ENCODE measurements at regions not wholly inside any gene's neighbourhood (a gene's known extent, or its start where the extent isn't known, plus 50 kb on each side); places are given as distances from the start of the nearest gene placed in this dataset.

GRCh38 chr4:124423160-124423559 lies 289.4 kb downstream of the ANKRD50 start:
- CTCF ChIA-PET = no interaction called here
- Mint-ChIP-seq H3K4me1 (ENCODE audit: low read depth) (no peaks in the 10 kb centered on the region), H3K4me3 (no peak overlapping the region), H3K27ac (no peak overlapping the region), H3K9me3 (no peaks in the 10 kb centered on the region), H3K36me3 (no peaks in the 10 kb centered on the region), H3K27me3 (no peaks in the 10 kb centered on the region)
- intact Hi-C loops (cut with micrococcal nuclease) = no loop called here
- no peak for DNase-seq
- POLR2A ChIA-PET = no interaction called here

DNA sequence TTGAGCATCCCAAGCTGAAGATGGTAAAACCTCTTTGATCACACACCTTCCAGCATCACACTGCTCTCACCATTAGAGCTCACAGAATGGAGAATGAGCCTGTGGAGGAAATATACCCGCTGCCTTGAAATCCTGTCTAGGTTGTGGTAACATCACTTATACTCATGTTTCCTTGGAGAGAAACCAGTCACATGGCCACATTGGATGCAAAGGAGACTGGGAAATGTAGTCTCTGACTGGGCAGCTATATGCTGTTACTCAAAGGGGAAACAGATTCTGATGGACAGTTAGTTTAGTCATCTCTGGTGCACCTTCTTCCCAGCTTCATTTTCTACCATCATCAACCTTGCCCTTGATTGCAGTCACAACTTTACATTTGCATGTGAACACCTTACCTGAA lies 286.3 kb downstream of the ANKRD50 start:
- H3K4me3 Mint-ChIP-seq = no peak overlapping the region
- DNase-seq = no peak
- no peaks in the 10 kb centered on the region for H3K9me3 Mint-ChIP-seq
- no peak overlapping the region for H3K27ac Mint-ChIP-seq
- H3K36me3 Mint-ChIP-seq = no peaks in the 10 kb centered on the region
- POLR2A ChIA-PET = no interaction called here
- intact Hi-C loops (cut with micrococcal nuclease) = no loop called here
- no peaks in the 10 kb centered on the region for H3K4me1 Mint-ChIP-seq (ENCODE audit: low read depth)
- H3K27me3 Mint-ChIP-seq = no peaks in the 10 kb centered on the region
- CTCF ChIA-PET = no interaction called here

- ChIA-PET POLR2A (no interaction called here), CTCF (no interaction called here)
- Mint-ChIP-seq H3K27me3 (no peaks in the 10 kb centered on the region), H3K36me3 (no peaks in the 10 kb centered on the region), H3K4me1 (ENCODE audit: low read depth) (no peaks in the 10 kb centered on the region), H3K4me3 (no peak overlapping the region), H3K27ac (no peak overlapping the region), H3K9me3 (no peaks in the 10 kb centered on the region)
- no peak for DNase-seq
- intact Hi-C loops (cut with micrococcal nuclease) = no loop called here
Measured at GRCh38 chr4:124427095-124427767, 285.3 kb downstream of the ANKRD50 start.

GRCh38 chr4:124428648-124429047 lies 283.9 kb downstream of the ANKRD50 start:
- no peaks in the 10 kb centered on the region for H3K4me1 Mint-ChIP-seq (ENCODE audit: low read depth)
- no peaks in the 10 kb centered on the region for H3K36me3 Mint-ChIP-seq
- no peak overlapping the region for H3K27ac Mint-ChIP-seq

DNA sequence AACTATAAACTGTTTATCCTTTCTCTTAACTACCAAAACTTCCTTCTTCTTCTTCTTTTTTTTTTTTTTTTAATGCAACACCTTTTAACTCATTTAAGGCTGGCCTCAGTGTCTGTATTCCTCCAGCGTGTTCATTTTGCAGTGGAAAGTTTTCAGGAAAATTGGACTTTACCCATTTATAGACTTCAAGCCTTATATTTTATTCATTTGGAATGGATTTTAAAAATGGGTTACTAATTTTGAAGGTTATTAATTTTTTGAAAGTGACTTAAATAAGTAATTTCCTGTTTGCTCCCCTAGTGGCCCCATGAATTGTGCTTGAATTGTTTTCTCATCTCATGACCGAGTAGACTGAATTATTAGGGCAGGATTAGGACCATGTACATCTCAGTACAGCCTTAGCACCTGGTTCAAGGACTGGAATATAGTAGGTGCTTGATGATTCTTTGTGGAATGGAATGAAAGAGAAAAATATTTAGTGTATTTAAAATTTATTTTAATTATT lies 282.7 kb downstream of the ANKRD50 start:
- H3K36me3 Mint-ChIP-seq = no peaks in the 10 kb centered on the region
- intact Hi-C loops (cut with micrococcal nuclease) = no loop called here
- no peak overlapping the region for H3K4me3 Mint-ChIP-seq
- H3K9me3 Mint-ChIP-seq = no peaks in the 10 kb centered on the region
- no peak overlapping the region for H3K27ac Mint-ChIP-seq
- CTCF ChIA-PET = no interaction called here
- H3K4me1 Mint-ChIP-seq (ENCODE audit: low read depth) = no peaks in the 10 kb centered on the region
- POLR2A ChIA-PET = no interaction called here
- no peak for DNase-seq
- H3K27me3 Mint-ChIP-seq = no peaks in the 10 kb centered on the region

More at GRCh38 chr4:124428648-124429047, 283.9 kb downstream of the ANKRD50 start:
- no peak for DNase-seq
- ChIA-PET POLR2A (no interaction called here), CTCF (no interaction called here)
- Mint-ChIP-seq H3K9me3 (no peaks in the 10 kb centered on the region), H3K4me3 (no peak overlapping the region), H3K27me3 (no peaks in the 10 kb centered on the region)
- intact Hi-C loops (cut with micrococcal nuclease) = no loop called here

DNA sequence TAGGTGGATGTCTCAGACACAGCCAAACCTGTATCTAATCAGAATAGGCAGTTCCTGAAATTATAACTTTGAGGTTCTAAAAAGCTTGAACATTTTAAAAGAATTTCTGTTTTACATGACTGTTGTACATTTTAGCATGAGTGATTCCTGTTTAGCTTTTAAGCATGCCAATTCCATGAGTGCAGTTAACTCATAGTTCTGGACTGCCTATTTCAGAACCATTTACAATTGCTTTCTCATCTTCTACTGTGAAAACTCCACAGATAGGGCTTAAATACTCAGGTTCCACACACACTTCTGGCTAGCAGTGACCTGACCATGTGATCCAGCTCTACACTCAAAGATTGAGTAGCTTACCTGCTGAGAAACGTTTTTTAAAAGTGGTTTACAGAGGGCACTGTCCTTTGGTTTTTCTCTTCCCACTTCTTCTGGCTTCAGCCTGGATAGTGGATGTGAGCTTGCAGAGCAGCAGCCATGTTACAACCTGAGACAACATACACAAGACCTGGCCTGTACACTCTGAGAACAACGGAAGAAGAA lies 280.8 kb downstream of the ANKRD50 start:
- no peak overlapping the region for H3K4me3 Mint-ChIP-seq
- intact Hi-C loops (cut with micrococcal nuclease) = no loop called here
- no peak overlapping the region for H3K27ac Mint-ChIP-seq
- no peaks in the 10 kb centered on the region for H3K4me1 Mint-ChIP-seq (ENCODE audit: low read depth)
- H3K27me3 Mint-ChIP-seq = no peaks in the 10 kb centered on the region
- DNase-seq = no peak
- no peaks in the 10 kb centered on the region for H3K36me3 Mint-ChIP-seq
- CTCF ChIA-PET = no interaction called here
- no peaks in the 10 kb centered on the region for H3K9me3 Mint-ChIP-seq
- POLR2A ChIA-PET = no interaction called here

GRCh38 chr4:124432500-124432899 lies 280.0 kb downstream of the ANKRD50 start:
- Mint-ChIP-seq H3K27ac (no peak overlapping the region), H3K4me1 (ENCODE audit: low read depth) (no peaks in the 10 kb centered on the region), H3K27me3 (no peaks in the 10 kb centered on the region), H3K4me3 (no peak overlapping the region), H3K9me3 (no peaks in the 10 kb centered on the region), H3K36me3 (no peaks in the 10 kb centered on the region)
- ChIA-PET POLR2A (no interaction called here), CTCF (no interaction called here)
- DNase-seq = no peak
- intact Hi-C loops (cut with micrococcal nuclease) = no loop called here

DNA sequence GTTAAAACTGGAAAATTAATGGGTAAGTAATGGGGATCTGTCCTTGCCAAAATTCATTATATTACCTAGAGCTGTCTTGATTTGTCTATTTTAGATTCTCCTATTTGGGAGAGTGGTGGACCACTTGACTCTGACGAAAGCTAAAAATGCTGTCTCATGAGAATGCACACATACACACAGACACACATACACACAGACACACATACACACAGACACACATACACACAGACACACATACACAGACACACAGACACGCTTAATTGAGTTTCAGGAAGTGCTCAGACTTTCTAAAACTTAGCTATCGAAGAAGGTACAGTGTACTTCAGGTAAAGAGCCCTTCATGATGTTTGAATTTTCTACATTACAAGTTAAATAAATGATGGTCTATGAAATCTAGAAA lies 279.5 kb downstream of the ANKRD50 start:
- H3K36me3 Mint-ChIP-seq = no peaks in the 10 kb centered on the region
- intact Hi-C loops (cut with micrococcal nuclease) = no loop called here
- no peak overlapping the region for H3K4me3 Mint-ChIP-seq
- no peaks in the 10 kb centered on the region for H3K9me3 Mint-ChIP-seq
- ChIA-PET POLR2A (no interaction called here), CTCF (no interaction called here)
- no peak for DNase-seq
- no peaks in the 10 kb centered on the region for H3K4me1 Mint-ChIP-seq (ENCODE audit: low read depth)
- no peak overlapping the region for H3K27ac Mint-ChIP-seq
- H3K27me3 Mint-ChIP-seq = no peaks in the 10 kb centered on the region

DNA sequence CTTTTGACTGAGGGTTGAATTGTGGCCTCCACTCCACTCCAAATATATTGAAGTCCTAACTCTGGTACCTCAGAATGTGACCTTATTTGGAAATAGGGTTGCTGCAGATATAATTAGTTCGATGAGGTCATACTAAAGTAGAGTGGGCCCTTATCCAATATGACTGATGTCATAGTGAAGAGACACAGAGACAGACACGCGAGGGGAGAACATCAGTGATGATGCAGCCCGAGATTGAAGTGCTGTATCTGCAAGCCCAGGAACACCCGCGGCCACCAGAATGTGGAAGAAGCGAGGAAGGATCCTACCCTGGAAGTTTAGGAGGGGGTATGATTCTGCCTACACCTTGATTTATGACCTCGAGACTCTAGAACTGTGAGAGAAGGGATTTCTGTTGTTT lies 279.0 kb downstream of the ANKRD50 start:
- Mint-ChIP-seq H3K36me3 (no peaks in the 10 kb centered on the region), H3K27ac (no peak overlapping the region), H3K27me3 (no peaks in the 10 kb centered on the region), H3K9me3 (no peaks in the 10 kb centered on the region), H3K4me1 (ENCODE audit: low read depth) (no peaks in the 10 kb centered on the region), H3K4me3 (no peak overlapping the region)
- DNase-seq = no peak
- POLR2A ChIA-PET = no interaction called here
- CTCF ChIA-PET = no interaction called here
- intact Hi-C loops (cut with micrococcal nuclease) = no loop called here

GRCh38 chr4:124435274-124435950 lies 277.1 kb downstream of the ANKRD50 start:
- Mint-ChIP-seq H3K9me3 (no peaks in the 10 kb centered on the region), H3K36me3 (no peaks in the 10 kb centered on the region), H3K27ac (no peak overlapping the region), H3K4me3 (no peak overlapping the region), H3K4me1 (ENCODE audit: low read depth) (no peaks in the 10 kb centered on the region), H3K27me3 (no peaks in the 10 kb centered on the region)
- ChIA-PET POLR2A (no interaction called here), CTCF (no interaction called here)
- DNase-seq = no peak
- intact Hi-C loops (cut with micrococcal nuclease) = no loop called here

DNA sequence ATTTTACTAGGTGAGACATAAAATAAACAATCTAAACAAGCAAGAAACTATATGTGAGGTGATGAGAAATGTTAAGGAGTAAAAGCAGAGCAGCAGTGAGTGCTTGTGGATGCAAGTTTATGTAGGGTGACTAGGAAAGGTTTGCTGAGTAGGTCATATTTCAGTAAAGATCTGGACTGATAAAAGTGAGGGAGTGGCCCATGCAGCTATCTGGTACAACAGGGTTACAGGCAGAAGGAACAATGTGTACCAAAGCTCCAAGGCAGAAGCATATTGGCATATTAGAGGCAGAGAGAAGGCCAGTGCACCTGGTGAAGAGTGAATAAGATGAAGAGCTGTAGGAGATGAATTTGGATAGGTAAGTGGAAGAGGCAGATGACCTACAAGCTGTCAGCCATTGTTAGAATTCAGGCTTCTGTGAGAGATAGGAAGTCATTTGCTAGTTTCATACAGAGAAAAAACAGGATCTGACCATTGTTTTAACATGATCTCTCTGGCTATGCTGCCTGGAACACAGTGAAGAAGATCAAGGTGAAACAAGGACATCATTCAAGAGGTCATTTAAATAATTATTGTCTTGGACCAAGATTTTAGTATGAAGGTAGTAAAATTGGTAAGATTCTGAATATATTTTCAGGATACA lies 274.6 kb downstream of the ANKRD50 start:
- DNase-seq = no peak
- no peak overlapping the region for H3K4me3 Mint-ChIP-seq
- ChIA-PET POLR2A (no interaction called here), CTCF (no interaction called here)
- peaks cover 2% of the 10 kb centered on the region for H3K9me3 Mint-ChIP-seq
- H3K4me1 Mint-ChIP-seq (ENCODE audit: low read depth) = no peaks in the 10 kb centered on the region
- intact Hi-C loops (cut with micrococcal nuclease) = no loop called here
- H3K27ac Mint-ChIP-seq = no peak overlapping the region
- no peaks in the 10 kb centered on the region for H3K27me3 Mint-ChIP-seq
- H3K36me3 Mint-ChIP-seq = no peaks in the 10 kb centered on the region

- H3K27me3 Mint-ChIP-seq = peaks cover 2% of the 10 kb centered on the region
- DNase-seq = no peak
- H3K36me3 Mint-ChIP-seq = no peaks in the 10 kb centered on the region
- H3K27ac Mint-ChIP-seq = no peak overlapping the region
- no peaks in the 10 kb centered on the region for H3K4me1 Mint-ChIP-seq (ENCODE audit: low read depth)
- POLR2A ChIA-PET = no interaction called here
- H3K4me3 Mint-ChIP-seq = no peak overlapping the region
- peaks cover 22% of the 10 kb centered on the region for H3K9me3 Mint-ChIP-seq
- intact Hi-C loops (cut with micrococcal nuclease) = no loop called here
- CTCF ChIA-PET = no interaction called here
Measured at GRCh38 chr4:124445071-124445470, 267.5 kb downstream of the ANKRD50 start.

DNA sequence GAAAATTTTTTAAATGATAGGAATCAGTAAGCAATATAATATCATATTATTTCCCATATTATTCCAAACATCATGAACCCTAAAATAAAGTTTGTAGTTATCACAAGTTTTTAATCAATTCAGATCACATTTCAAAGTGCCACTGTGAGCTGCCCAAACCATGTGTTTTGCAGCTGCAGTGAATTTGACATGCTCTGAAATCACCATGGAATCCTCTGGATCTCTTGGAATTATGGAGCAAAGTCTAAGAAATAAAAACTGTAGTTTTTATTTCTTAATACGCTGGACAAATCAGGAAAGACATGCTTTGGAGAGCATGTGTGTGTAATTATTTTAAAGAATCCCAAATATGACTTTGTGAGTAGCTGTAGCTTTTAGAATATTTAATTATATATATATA lies 262.7 kb downstream of the ANKRD50 start:
- intact Hi-C loops (cut with micrococcal nuclease) = no loop called here
- Mint-ChIP-seq H3K4me1 (ENCODE audit: low read depth) (no peaks in the 10 kb centered on the region), H3K4me3 (no peak overlapping the region), H3K36me3 (no peaks in the 10 kb centered on the region), H3K27me3 (peaks cover 2% of the 10 kb centered on the region), H3K9me3 (peaks cover 9% of the 10 kb centered on the region), H3K27ac (no peak overlapping the region)
- ChIA-PET CTCF (no interaction called here), POLR2A (no interaction called here)
- DNase-seq = no peak

All from activated CD4-positive, alpha-beta memory T cell treated with anti-CD3 and anti-CD28 coated beads for 36 hours (primary cell).